ENCODE measurements at regions not wholly inside any gene's neighbourhood (a gene's known extent, or its start where the extent isn't known, plus 50 kb on each side); places are given as distances from the start of the nearest gene placed in this dataset.
"Not testable (repeated sequence)": the region's sequence is repeated elsewhere in the genome, so short reads cannot be mapped to it uniquely, and the experiment has no call there.

DNA sequence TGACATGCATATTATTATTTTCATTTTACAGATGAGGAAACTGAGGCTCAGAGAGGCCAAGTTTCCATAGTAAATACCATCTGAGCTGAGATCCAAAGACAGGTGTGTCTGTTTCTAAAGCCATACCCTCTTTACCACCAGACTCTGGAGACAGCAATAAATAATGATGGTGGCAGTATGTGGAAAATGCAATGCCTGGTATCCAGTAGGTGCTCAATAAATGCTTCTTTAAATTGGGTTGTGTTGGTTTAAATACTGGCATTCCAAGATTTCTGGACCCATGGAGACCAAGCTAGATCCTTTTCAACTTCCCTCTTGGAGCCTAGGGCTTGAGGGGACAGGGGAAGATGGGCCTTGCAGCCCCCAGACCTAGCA, 221.3 kb upstream of the MSX2 start:
- H3F3A ChIP-seq (ENCODE audit: insufficient read depth), result no peaks in the 10 kb centered on the region
- no peak overlapping the region for H2AFZ ChIP-seq
- no peaks in the 10 kb centered on the region for H3K9me2 ChIP-seq (ENCODE audit: insufficient read depth)
- H4K20me1 ChIP-seq (ENCODE audit: insufficient read depth), result no peaks in the 10 kb centered on the region
- H3K79me2 ChIP-seq (ENCODE audit: insufficient read depth), result no peaks in the 10 kb centered on the region
- no peak overlapping the region for H3K9ac ChIP-seq
- H3K36me3 ChIP-seq (ENCODE audit: low read depth), result no peaks in the 10 kb centered on the region
- peaks cover 11% of the 10 kb centered on the region; the same call in 1 of the 2 replicates for H3K4me1 ChIP-seq (ENCODE audit: insufficient read depth)
- no peaks in the 10 kb centered on the region for H3K9me3 ChIP-seq (ENCODE audit: low read depth)
- no peak overlapping the region for H3K27ac ChIP-seq
- H3K4me2 ChIP-seq (ENCODE audit: unreplicated experiment), result no peak overlapping the region
- 0 out of 2 replicates have a peak, but pooled peaks cover 3% of the 10 kb centered on the region for H3K27me3 ChIP-seq (replicated peaks; ENCODE audit: insufficient read depth)
- TF ChIP-seq EZH2phosphoT487 (IDR thresholded peaks at IDR 0.05; ENCODE audit: insufficient read depth, low read depth) (no peak), EZH2 (IDR thresholded peaks at IDR 0.05; ENCODE audit: insufficient read depth, poor library complexity, severe bottlenecking) (no peak)
- 0 out of 2 replicates have a peak overlapping the region, but pooled peaks have one; percentile 25 for H3K4me3 ChIP-seq
- in situ Hi-C loops (cut with MboI), result no loop called here
- no peak for DNase-seq

DNA sequence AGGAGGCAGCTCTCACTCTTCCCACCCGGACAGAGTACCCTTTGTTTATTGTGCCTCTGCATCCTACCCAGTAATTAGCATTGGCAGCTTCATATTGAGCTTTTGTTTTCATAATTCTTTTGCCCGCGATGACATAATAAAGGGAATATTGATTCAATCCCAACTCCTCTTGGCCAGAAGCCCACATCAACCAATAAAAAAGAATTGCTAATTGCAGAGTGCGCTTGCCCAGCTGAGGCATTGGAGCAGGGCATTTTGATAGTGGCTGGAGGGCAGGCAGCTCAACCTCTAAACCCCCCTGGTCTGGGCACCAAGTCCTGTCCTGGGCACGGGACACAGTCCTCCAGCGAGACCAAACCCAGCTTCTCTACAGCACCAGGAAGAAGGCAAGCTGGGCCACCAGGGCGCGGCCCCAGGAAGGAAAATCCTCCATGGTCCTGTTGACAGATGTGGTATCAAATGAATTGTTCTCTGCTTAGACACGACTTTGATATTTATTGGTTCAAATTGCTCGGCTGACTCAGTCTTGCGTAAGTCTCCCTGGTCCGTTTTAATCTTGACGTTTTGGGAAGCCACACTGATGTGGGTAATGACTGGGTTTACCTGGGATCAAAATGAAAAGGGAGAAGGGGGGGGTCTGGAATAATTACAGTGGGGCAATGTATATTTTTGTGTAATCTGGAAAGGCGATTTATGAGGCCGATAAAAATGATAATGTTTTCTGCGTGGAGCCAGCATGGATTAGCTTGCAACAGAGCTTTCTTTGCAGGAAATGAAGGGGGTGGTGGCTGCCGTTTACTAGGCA, 220.7 kb upstream of the MSX2 start:
- 17 to 21% methylated on average over 17 of the region's 17 CpGs for WGBS, 2 experiments (ENCODE audit: low coverage in 1 of 2, low lambda C conversion rate in 2 of 2, missing lambda C conversion rate in 2 of 2)
- Histone ChIP-seq H2AFZ (no peak overlapping the region; the same call in 1 of the 2 replicates), H3K9me3 (ENCODE audit: low read depth) (no peaks in the 10 kb centered on the region), H3K4me2 (ENCODE audit: unreplicated experiment) (peak overlapping the region; percentile 49), H3K9ac (no peak overlapping the region), H3K27me3 (replicated peaks; ENCODE audit: insufficient read depth) (0 out of 2 replicates have a peak, but pooled peaks cover 3% of the 10 kb centered on the region), H3K36me3 (ENCODE audit: low read depth) (no peaks in the 10 kb centered on the region), H3K27ac (no peak overlapping the region), H3K4me3 (peak overlapping the region; percentile 37; the same call in 1 of the 2 replicates), H4K20me1 (ENCODE audit: insufficient read depth) (no peaks in the 10 kb centered on the region), H3K4me1 (ENCODE audit: insufficient read depth) (peaks cover 11% of the 10 kb centered on the region; the same call in 1 of the 2 replicates), H3K9me2 (ENCODE audit: insufficient read depth) (no peaks in the 10 kb centered on the region), H3F3A (ENCODE audit: insufficient read depth) (no peaks in the 10 kb centered on the region), H3K79me2 (ENCODE audit: insufficient read depth) (no peaks in the 10 kb centered on the region)
- peak; percentile 73 for DNase-seq
- TF ChIP-seq EZH2phosphoT487 (IDR thresholded peaks at IDR 0.05; ENCODE audit: insufficient read depth, low read depth), result no peak
- no peak for TF ChIP-seq EZH2 (IDR thresholded peaks at IDR 0.05; ENCODE audit: insufficient read depth, poor library complexity, severe bottlenecking)
- in situ Hi-C loops (cut with MboI), result no loop called here

DNA sequence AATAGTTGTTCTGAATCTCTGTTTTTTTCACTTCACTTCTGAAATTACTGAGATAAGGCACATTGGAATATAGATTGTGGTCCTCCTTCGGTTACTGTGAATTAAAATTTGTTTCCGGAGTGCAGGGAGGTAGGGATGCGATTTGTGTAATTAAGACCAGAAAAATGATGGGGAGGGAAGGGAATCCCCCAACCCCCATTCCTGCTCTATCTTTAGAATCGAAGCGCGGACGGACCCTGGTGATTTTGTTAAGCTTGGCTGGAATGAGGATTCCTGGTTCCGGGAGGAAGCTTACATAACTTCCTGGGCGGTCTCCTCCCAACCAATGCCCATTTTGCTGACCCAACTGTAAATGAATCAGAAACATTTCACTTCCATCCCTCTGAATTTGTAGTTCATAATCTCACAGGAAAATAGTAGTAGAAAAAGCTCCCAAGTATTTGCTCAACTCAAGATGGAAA, 220.1 kb upstream of the MSX2 start:
- WGBS, 2 experiments (ENCODE audit: low coverage in 1 of 2, low lambda C conversion rate in 2 of 2, missing lambda C conversion rate in 2 of 2), result 29 to 30% methylated on average over 8 to 9 of the region's 9 CpGs
- DNase-seq, result no peak
- no peaks in the 10 kb centered on the region for H3K36me3 ChIP-seq (ENCODE audit: low read depth)
- no peaks in the 10 kb centered on the region for H3K79me2 ChIP-seq (ENCODE audit: insufficient read depth)
- H3K9me2 ChIP-seq (ENCODE audit: insufficient read depth), result no peaks in the 10 kb centered on the region
- H3K27ac ChIP-seq, result no peak overlapping the region
- no peaks in the 10 kb centered on the region for H4K20me1 ChIP-seq (ENCODE audit: insufficient read depth)
- H3K9ac ChIP-seq, result no peak overlapping the region
- peaks cover 11% of the 10 kb centered on the region; the same call in 1 of the 2 replicates for H3K4me1 ChIP-seq (ENCODE audit: insufficient read depth)
- TF ChIP-seq EZH2 (IDR thresholded peaks at IDR 0.05; ENCODE audit: insufficient read depth, poor library complexity, severe bottlenecking), result no peak
- TF ChIP-seq EZH2phosphoT487 (IDR thresholded peaks at IDR 0.05; ENCODE audit: insufficient read depth, low read depth), result no peak
- in situ Hi-C loops (cut with MboI), result no loop called here
- H3K4me2 ChIP-seq (ENCODE audit: unreplicated experiment), result peak overlapping the region; percentile 49
- no peaks in the 10 kb centered on the region for H3F3A ChIP-seq (ENCODE audit: insufficient read depth)
- H2AFZ ChIP-seq, result no peak overlapping the region; the same call in 1 of the 2 replicates
- H3K4me3 ChIP-seq, result peak overlapping the region; percentile 37; the same call in 1 of the 2 replicates
- 0 out of 2 replicates have a peak, but pooled peaks cover 3% of the 10 kb centered on the region for H3K27me3 ChIP-seq (replicated peaks; ENCODE audit: insufficient read depth)
- H3K9me3 ChIP-seq (ENCODE audit: low read depth), result no peaks in the 10 kb centered on the region

DNA sequence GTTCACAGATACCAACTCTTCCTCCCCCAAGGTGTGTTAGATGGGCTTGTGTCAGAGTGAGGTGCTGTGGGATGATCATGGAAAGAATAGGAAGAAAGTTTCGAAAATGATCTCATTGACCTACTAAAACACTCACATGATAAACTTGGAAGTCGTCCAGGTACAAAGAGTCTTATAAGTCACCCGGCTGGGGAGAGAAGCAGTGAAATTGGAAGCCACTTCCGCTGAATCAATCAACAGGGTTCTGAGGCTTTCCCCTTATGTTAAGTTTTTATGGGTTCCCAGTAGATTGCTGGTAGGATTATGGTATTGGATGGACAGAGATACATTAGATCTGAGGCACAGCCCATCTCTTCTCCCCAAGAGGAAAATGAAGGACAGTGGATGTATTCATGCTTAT, 218.8 kb upstream of the MSX2 start:
- Histone ChIP-seq H4K20me1 (ENCODE audit: insufficient read depth) (no peaks in the 10 kb centered on the region), H3K79me2 (ENCODE audit: insufficient read depth) (no peaks in the 10 kb centered on the region), H3K27me3 (replicated peaks; ENCODE audit: insufficient read depth) (0 out of 2 replicates have a peak, but pooled peaks cover 3% of the 10 kb centered on the region), H3K4me2 (ENCODE audit: unreplicated experiment) (no peak overlapping the region), H3K9me3 (ENCODE audit: low read depth) (no peaks in the 10 kb centered on the region), H3K9ac (no peak overlapping the region), H3K4me3 (no peak overlapping the region), H2AFZ (no peak overlapping the region), H3K4me1 (ENCODE audit: insufficient read depth) (peaks cover 11% of the 10 kb centered on the region; the same call in 1 of the 2 replicates), H3K9me2 (ENCODE audit: insufficient read depth) (no peaks in the 10 kb centered on the region), H3K36me3 (ENCODE audit: low read depth) (no peaks in the 10 kb centered on the region), H3K27ac (no peak overlapping the region), H3F3A (ENCODE audit: insufficient read depth) (no peaks in the 10 kb centered on the region)
- 13 to 19% methylated on average over 4 of the region's 4 CpGs for WGBS, 2 experiments (ENCODE audit: low coverage in 1 of 2, low lambda C conversion rate in 2 of 2, missing lambda C conversion rate in 2 of 2)
- in situ Hi-C loops (cut with MboI), result no loop called here
- TF ChIP-seq EZH2 (IDR thresholded peaks at IDR 0.05; ENCODE audit: insufficient read depth, poor library complexity, severe bottlenecking), result no peak
- no peak for TF ChIP-seq EZH2phosphoT487 (IDR thresholded peaks at IDR 0.05; ENCODE audit: insufficient read depth, low read depth)
- DNase-seq, result peak; percentile 39

DNA sequence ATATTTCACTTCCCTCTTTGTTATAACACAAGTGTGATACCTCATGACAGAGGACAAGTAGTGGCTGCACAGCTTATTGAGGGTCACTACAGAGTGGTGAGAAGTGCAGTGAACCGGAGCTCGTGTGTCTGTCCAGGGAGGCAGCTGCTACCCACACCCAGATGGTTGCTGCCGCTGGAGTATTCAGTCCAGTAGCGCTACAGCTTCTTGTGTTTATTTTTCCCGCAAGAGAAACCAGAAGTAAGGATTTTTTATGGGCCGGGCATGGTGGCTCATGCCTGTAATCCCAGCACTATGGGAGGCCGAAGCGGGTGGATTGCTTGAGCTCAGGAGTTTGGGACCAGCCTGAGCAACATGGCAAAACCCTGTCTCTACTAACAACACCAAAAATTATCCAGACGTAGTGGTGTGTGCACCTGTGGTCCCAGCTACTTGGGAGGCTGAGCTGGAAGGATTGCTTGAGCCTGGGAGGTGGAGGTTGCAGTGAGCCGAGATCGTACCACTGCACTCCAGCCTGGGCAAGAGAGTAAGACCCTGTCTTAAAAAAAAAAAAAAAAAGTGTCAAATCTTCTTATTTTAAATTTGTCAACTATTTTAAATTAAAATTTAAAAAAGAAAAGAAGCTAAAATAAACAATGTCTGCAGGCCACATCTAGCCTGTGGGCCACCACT, 213.5 kb upstream of the MSX2 start:
- H3K9me2 ChIP-seq (ENCODE audit: insufficient read depth); H3K4me2 ChIP-seq (ENCODE audit: unreplicated experiment); H3K36me3 ChIP-seq (ENCODE audit: low read depth); H3K27ac ChIP-seq; H3K4me3 ChIP-seq; H3K79me2 ChIP-seq (ENCODE audit: insufficient read depth); H3K27me3 ChIP-seq (replicated peaks; ENCODE audit: insufficient read depth); in situ Hi-C loops (cut with MboI); H3K4me1 ChIP-seq (ENCODE audit: insufficient read depth); H4K20me1 ChIP-seq (ENCODE audit: insufficient read depth); DNase-seq; H2AFZ ChIP-seq; H3K9ac ChIP-seq; H3F3A ChIP-seq (ENCODE audit: insufficient read depth); H3K9me3 ChIP-seq (ENCODE audit: low read depth): not testable (repeated sequence)
- WGBS, 2 experiments (ENCODE audit: low coverage in 1 of 2, low lambda C conversion rate in 2 of 2, missing lambda C conversion rate in 2 of 2), result 62 to 67% methylated on average over 11 of the region's 11 CpGs
